MM.1S (cell line): ENCODE measurements at regions not wholly inside any gene's neighbourhood (a gene's known extent, or its start where the extent isn't known, plus 50 kb on each side); places are given as distances from the start of the nearest gene placed in this dataset.

Experiments
- CTCF ChIP-seq: fragments of 300-600 bp; sonication (generic); IDR thresholded peaks from 2 replicates; pipeline ENCODE4 v1.5.1; 2016; ENCODE audit warnings: antibody characterized with exemption, low read length, mixed read lengths
- EZH2 ChIP-seq: fragments of 300-600 bp; sonication (generic); optimal IDR thresholded peaks from 2 replicates; pipeline ENCODE3; 2017; ENCODE audit warnings: low read depth, mild to moderate bottlenecking, antibody characterized with exemption, low read length, mixed read lengths
- EZH2phosphoT487 ChIP-seq: fragments of 300-600 bp; sonication (generic); IDR thresholded peaks from 2 replicates; pipeline ENCODE4 v1.6.1; 2018; ENCODE audit warnings: antibody characterized with exemption, low read length

DNA sequence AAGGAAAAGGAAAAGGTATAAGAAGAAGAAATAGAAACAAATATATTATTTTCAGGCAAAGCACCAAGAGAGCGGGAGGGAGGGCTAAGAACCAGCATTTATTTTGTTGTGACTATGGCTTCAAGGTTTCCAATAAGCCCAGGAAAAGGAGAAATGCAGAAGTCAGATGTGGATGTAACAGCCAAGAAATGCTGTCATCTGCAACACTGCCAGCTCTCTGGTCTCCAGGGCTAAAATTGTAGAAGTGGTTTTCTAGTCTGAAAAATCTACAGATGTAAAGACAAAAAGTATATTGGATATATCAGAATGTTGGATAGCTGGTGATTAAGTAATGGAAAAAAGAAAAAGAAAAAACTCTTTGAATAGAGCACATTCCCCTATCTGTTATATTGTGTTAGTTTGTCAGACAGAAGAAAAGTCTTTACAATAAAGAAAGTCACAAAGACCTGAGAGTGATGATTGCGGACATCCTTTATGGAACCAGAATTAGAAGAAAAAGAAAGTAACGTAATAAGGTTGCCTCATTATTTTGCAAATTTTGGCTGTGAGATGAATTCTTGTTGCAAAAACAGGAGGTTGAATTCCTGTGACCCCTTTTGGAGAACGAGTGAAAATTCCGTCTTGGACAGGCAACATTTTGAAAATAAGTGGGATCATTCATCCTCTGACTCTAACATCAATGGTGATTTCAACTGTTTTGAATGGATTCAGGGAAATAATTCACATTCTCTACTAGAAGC is 938.1 kb downstream of the TTLL7 start:
- TF ChIP-seq CTCF (no peak), EZH2 (no peak), EZH2phosphoT487 (no peak)
